HG03558 (cell line): ENCODE measurements at regions not wholly inside any gene's neighbourhood (a gene's known extent, or its start where the extent isn't known, plus 50 kb on each side); places are given as distances from the start of the nearest gene placed in this dataset.
"Not testable (repeated sequence)": the region's sequence is repeated elsewhere in the genome, so short reads cannot be mapped to it uniquely, and the experiment has no call there.

ENCODE experiments used
- ATAC-seq: cut with Tn5 transposase; IDR thresholded peaks from one replicate; pipeline ENCODE4 v1.9.1; 2021; ENCODE audit warnings: moderate number of reproducible peaks; ENCODE audit not compliant: unreplicated experiment; ENCODE audit errors: extremely low read depth

- no peak for ATAC-seq
These were observed 653.6 kb downstream of the GABRG2 start for GRCh38 chr5:162721125-162721524.

- no peak for ATAC-seq
These were observed 684.8 kb upstream of the CCNG1 start for GRCh38 chr5:162752612-162753011.

DNA sequence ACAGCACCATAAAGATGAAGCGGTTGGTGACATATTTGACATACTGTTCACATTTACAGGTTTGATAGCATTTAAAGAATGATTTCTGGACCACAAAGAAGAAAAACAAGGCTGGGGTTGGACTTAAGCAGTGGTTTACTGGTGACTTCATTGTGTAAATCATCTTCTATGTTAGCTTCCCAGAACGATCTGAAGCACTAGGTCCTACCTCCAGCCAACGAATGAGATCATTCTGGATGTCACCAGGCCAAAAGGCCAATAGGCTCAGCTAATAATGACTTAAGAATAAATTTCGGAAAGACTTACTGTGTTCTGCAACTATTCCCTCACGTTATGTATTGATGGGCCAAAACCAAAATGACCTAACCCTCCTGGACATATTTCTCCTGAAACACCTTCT is 675.3 kb upstream of the CCNG1 start:
- no peak for ATAC-seq

DNA sequence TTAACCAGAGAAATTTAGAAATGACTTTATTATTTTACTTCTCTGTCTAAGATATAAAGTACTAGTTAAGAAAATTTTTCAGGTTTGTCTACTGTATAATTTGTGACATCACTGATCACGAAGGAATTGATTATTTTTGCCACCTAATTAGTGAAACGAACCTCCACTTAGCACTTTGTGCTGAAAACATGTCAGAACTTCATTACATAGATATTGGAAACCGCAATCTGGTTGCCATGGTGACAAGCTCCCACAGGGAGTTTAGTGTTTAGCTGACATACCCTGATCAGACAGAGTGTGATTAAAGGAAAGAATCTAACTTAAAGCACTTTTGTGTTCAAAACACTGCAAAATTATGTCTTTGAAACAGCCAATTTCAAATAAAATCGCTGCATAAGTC is 668.4 kb upstream of the CCNG1 start:
- ATAC-seq, result no peak

GRCh38 chr5:162785673-162786072 is 651.7 kb upstream of the CCNG1 start:
- no peak for ATAC-seq

GRCh38 chr5:162786234-162786633 is 651.2 kb upstream of the CCNG1 start:
- no peak for ATAC-seq

GRCh38 chr5:162796507-162796906 is 640.9 kb upstream of the CCNG1 start:
- ATAC-seq, result no peak

GRCh38 chr5:162800301-162800700 is 637.1 kb upstream of the CCNG1 start:
- no peak for ATAC-seq

- no peak for ATAC-seq
These were observed 636.2 kb upstream of the CCNG1 start for GRCh38 chr5:162801235-162801634.

DNA sequence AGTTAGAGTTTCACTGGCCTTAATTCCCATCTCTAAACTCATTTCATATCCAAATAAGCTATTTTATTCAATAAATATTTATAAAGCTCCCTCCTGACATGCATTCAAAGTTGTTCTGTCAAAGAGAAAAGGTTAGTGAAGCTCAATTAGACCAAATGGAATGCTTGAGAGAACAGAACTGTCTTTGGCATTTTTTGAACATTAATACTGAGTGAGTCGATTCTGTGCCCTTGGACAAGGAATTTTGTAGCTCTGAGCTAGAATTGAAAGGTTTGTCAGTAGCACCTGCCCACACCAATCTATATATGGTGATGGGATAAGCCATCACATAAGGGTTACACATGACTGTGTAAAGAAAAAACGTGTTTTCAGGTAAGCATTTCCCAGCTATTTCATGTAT is 631.2 kb upstream of the CCNG1 start:
- no peak for ATAC-seq

DNA sequence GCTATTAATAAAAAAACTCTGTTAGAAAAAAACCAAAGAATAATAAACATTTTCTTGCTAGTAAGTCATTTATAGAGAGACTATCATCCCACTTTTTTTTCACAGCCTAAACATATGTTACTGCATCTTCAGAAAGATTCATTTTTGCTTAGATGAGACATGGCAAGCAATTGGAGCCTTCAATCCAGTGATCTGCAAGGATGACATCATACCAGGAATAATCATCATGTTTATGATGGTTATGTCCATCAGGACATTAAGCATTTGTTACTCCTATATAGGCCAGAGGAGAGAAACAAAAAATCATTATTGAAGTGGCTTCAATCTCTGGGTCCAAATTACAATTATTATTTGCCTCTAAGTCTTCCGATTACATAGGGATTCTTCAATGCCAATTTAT is 626.3 kb upstream of the CCNG1 start:
- ATAC-seq, result no peak

- ATAC-seq, result no peak
These were observed 620.6 kb upstream of the CCNG1 start for GRCh38 chr5:162816816-162817215.

GRCh38 chr5:162817364-162817763 is 620.0 kb upstream of the CCNG1 start:
- ATAC-seq, result no peak

GRCh38 chr5:162821664-162822063 is 615.7 kb upstream of the CCNG1 start:
- ATAC-seq, result not testable (repeated sequence)

- peak; percentile 54 for ATAC-seq
These were observed 613.0 kb upstream of the CCNG1 start for GRCh38 chr5:162824360-162824759.

DNA sequence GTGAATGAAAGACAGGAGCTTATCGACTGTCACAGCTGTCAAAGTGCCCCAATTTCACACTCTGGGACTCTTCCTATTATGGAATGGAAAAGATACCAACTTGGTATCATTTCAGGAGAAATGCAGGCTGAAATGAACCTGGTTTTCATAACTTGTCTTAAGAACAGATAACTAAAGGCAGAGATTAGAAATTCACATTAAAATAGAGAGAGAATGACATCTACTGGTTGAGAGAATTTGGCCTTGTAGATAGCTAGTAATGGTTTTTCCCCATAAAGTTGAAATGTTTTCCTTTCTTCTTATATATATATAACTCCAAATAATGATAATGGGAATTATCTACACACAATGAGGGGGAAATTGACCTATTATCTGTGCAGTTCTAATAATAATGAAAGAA is 600.2 kb upstream of the CCNG1 start:
- ATAC-seq, result no peak

GRCh38 chr5:162842727-162843126 is 594.7 kb upstream of the CCNG1 start:
- no peak for ATAC-seq

- ATAC-seq, result no peak
These were observed 585.3 kb upstream of the CCNG1 start for GRCh38 chr5:162852134-162852533.

DNA sequence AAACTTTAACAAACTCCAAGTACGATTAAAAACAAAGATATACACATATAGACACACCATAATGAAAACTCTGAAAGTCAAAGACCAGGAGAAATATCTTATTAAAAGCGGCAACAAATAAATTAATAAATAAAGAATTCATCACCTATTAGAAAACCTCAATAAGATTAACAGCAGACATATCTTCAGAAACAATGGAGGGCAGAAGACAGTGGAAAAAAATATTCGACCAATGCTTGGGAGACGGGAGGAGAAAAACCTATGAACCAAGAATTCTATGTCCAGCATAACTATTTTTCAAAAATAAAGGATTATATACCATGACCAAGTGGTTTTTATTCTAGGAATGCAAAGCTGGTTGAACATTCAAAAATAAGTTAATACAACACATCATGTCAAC is 578.6 kb upstream of the CCNG1 start:
- no peak for ATAC-seq

GRCh38 chr5:162870966-162871365 is 566.4 kb upstream of the CCNG1 start:
- ATAC-seq, result no peak

DNA sequence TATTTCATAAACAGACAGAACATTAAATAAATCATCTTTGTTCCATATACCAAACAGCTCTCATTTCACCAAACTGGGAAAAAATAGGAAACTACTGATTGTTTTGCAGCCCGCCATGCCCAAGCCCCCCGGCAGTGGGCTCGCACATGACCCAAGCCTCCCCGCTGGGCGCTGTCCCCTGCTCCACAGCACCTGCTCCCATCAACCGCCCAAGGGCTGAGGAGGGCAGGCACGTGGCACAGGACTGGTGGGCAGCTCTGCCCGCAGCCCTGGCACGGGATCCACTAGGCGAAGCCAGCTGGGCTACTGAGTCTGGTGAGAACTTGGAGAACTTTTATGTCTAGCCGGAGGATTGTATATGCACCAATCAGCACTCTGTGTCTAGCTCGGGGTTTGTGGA is 554.8 kb upstream of the CCNG1 start:
- no peak for ATAC-seq

- ATAC-seq, result no peak
These were observed 550.7 kb upstream of the CCNG1 start for GRCh38 chr5:162886717-162887116.

DNA sequence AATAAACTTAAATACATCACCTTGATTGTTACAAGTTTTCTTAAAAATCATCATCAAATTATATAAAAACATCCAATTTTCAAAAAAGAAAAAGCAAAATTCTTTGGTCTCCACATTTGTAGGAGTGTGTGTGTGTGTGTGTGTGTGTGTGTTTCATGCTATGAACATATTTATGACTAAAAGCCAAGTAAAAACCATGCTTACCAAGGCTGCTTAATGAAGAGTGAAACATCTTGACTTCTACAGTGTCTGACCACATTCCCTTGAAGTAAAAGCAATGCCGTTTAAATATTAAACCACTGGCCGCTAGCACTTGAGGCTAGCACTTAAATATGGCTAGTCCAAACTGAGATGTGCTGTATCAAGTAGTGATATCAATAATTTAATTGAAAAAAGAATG is 549.1 kb upstream of the CCNG1 start:
- ATAC-seq, result no peak
